ENCODE measurements at regions not wholly inside any gene's neighbourhood (a gene's known extent, or its start where the extent isn't known, plus 50 kb on each side); places are given as distances from the start of the nearest gene placed in this dataset.

- no peak overlapping the region for H3K27ac ChIP-seq
- no peak for TF ChIP-seq ZFX (IDR thresholded peaks at IDR 0.05)
- TF ChIP-seq, protein P1, sequence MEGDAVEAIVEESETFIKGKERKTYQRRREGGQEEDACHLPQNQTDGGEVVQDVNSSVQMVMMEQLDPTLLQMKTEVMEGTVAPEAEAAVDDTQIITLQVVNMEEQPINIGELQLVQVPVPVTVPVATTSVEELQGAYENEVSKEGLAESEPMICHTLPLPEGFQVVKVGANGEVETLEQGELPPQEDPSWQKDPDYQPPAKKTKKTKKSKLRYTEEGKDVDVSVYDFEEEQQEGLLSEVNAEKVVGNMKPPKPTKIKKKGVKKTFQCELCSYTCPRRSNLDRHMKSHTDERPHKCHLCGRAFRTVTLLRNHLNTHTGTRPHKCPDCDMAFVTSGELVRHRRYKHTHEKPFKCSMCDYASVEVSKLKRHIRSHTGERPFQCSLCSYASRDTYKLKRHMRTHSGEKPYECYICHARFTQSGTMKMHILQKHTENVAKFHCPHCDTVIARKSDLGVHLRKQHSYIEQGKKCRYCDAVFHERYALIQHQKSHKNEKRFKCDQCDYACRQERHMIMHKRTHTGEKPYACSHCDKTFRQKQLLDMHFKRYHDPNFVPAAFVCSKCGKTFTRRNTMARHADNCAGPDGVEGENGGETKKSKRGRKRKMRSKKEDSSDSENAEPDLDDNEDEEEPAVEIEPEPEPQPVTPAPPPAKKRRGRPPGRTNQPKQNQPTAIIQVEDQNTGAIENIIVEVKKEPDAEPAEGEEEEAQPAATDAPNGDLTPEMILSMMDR (conservative IDR thresholded peaks at IDR 0.05): no peak
Observed at GRCh38 chr14:66435683-66436082, 50.5 kb upstream of the CCDC196 start.
